IMR-90 (cell line): ENCODE measurements at regions not wholly inside any gene's neighbourhood (a gene's known extent, or its start where the extent isn't known, plus 50 kb on each side); places are given as distances from the start of the nearest gene placed in this dataset.

Experiments used
- ATAC-seq: fragments of 200-7000 bp; cut with Tn5 transposase; 2 replicates; pipeline ENCODE4 v1.9.1; 2020; ENCODE audit warnings: low read depth, mild to moderate bottlenecking, moderate library complexity
- BruUV-seq: library from RNA; stranded (reverse); fragments of 400-500 nt; replicated peaks from 2 replicates; lab custom pipeline; 2021; lab: Mats Ljungman, UMichigan
- CTCF ChIA-PET: fragments of 300-600 bp; formaldehyde crosslinking; extraction: SDS; loops from one replicate; lab custom pipeline; 2021; ENCODE audit warnings: antibody characterized with exemption; lab: Yijun Ruan, JAX
- POLR2A ChIA-PET: fragments of 300-600 bp; sonication (Branson Sonifier 250); formaldehyde crosslinking; loops from one replicate; lab custom pipeline; 2022; ENCODE audit warnings: antibody characterized with exemption; ENCODE audit not compliant: unreplicated experiment; lab: Charles Lee
- DNase-seq: peaks from one replicate; pipeline ENCODE4 v3.0.0; 2013
- H2AFZ ChIP-seq: replicated peaks from 2 replicates; pipeline ENCODE3; 2013; ENCODE audit warnings: low read length, mild to moderate bottlenecking; ENCODE audit not compliant: poor library complexity
- H2AK5ac ChIP-seq: 2 replicates; pipeline ENCODE4 v1.6.1; 2013; ENCODE audit warnings: low read depth, low read length, inconsistent platforms
- H2AK9ac ChIP-seq: replicated peaks from 2 replicates; pipeline ENCODE3; 2013; ENCODE audit warnings: mild to moderate bottlenecking, low read depth, low read length, moderate library complexity; ENCODE audit not compliant: poor library complexity
- H2BK120ac ChIP-seq: 2 replicates; pipeline ENCODE4 v1.6.1; 2013; ENCODE audit warnings: low read depth, low read length, inconsistent platforms
- H2BK15ac ChIP-seq: 3 replicates; pipeline ENCODE4 v1.6.1; 2013; ENCODE audit warnings: low read depth, low read length, inconsistent platforms
- H2BK20ac ChIP-seq: 2 replicates; pipeline ENCODE4 v1.6.1; 2013; ENCODE audit warnings: low read depth, mild to moderate bottlenecking, inconsistent platforms, low read length, moderate library complexity
- H2BK5ac ChIP-seq: 2 replicates; pipeline ENCODE4 v1.6.1; 2013; ENCODE audit warnings: mild to moderate bottlenecking, low read depth, low read length, inconsistent platforms; ENCODE audit not compliant: poor library complexity, severe bottlenecking
- H3K14ac ChIP-seq: replicated peaks from 2 replicates; pipeline ENCODE4 v1.6.1; 2013; ENCODE audit warnings: low read depth, low read length, inconsistent platforms
- H3K18ac ChIP-seq: 2 replicates; pipeline ENCODE4 v1.6.1; 2013; ENCODE audit warnings: low read depth, low read length, control low read depth
- H3K23ac ChIP-seq: 2 replicates; pipeline ENCODE4 v1.6.1; 2013; ENCODE audit warnings: low read depth, low read length, inconsistent platforms
- H3K27ac ChIP-seq: 2 replicates; pipeline ENCODE4 v1.5.1; 2013; ENCODE audit warnings: mild to moderate bottlenecking, control low read depth, low read length; ENCODE audit not compliant: insufficient read depth
- H3K27me3 ChIP-seq: 2 replicates; pipeline ENCODE4 v1.6.1; 2013; ENCODE audit warnings: low read length; ENCODE audit not compliant: control insufficient read depth, insufficient read depth
- H3K36me3 ChIP-seq: 2 replicates; pipeline ENCODE4 v1.6.1; 2013; ENCODE audit warnings: low read length, mixed read lengths; ENCODE audit not compliant: control insufficient read depth, insufficient read depth
- H3K4ac ChIP-seq: 2 replicates; pipeline ENCODE4 v1.6.1; 2013; ENCODE audit warnings: low read depth, low read length, inconsistent platforms
- H3K4me1 ChIP-seq: 2 replicates; pipeline ENCODE4 v1.6.1; 2013; ENCODE audit warnings: low read length, mixed read lengths; ENCODE audit not compliant: control insufficient read depth, insufficient read depth
- H3K4me2 ChIP-seq: 2 replicates; pipeline ENCODE4 v1.6.1; 2013; ENCODE audit warnings: low read depth, mild to moderate bottlenecking, control low read depth, low read length, moderate library complexity
- H3K4me3 ChIP-seq: 2 replicates; pipeline ENCODE4 v1.5.1; 2013; ENCODE audit warnings: low read depth, mild to moderate bottlenecking, control low read depth, low read length, moderate library complexity; ENCODE audit not compliant: insufficient read depth
- H3K56ac ChIP-seq: 2 replicates; pipeline ENCODE4 v1.6.1; 2013; ENCODE audit warnings: low read length, inconsistent platforms; ENCODE audit not compliant: insufficient read depth; ENCODE audit errors: extremely low read depth
- H3K79me1 ChIP-seq, 2 experiments: 2 replicates each; pipeline ENCODE4 v1.6.1; 2013; ENCODE audit warnings: low read length in 2 of 2, inconsistent platforms in 1 of 2, low read depth in 1 of 2
- H3K9ac ChIP-seq: 2 replicates; pipeline ENCODE4 v1.6.1; 2013; ENCODE audit warnings: low read depth, low read length, control low read depth
- H3K9me1 ChIP-seq: 2 replicates; pipeline ENCODE4 v1.6.1; 2013; ENCODE audit warnings: low read length, inconsistent platforms; ENCODE audit not compliant: insufficient read depth
- H3K9me3 ChIP-seq: 2 replicates; pipeline ENCODE4 v1.6.1; 2013; ENCODE audit warnings: low read length; ENCODE audit not compliant: control insufficient read depth, insufficient read depth
- H4K20me1 ChIP-seq: 2 replicates; pipeline ENCODE4 v1.6.1; 2013; ENCODE audit warnings: low read length, inconsistent platforms; ENCODE audit not compliant: insufficient read depth
- H4K5ac ChIP-seq: 2 replicates; pipeline ENCODE4 v1.6.1; 2013; ENCODE audit warnings: mild to moderate bottlenecking, low read depth, low read length, control low read depth
- H4K8ac ChIP-seq, 2 experiments: 2 replicates each; pipeline ENCODE4 v1.6.1; 2013; ENCODE audit warnings: low read depth in 2 of 2, low read length in 2 of 2, control low read depth in 1 of 2, inconsistent platforms in 1 of 2
- H4K91ac ChIP-seq: 2 replicates; pipeline ENCODE4 v1.6.1; 2013; ENCODE audit warnings: low read depth, low read length, inconsistent platforms; ENCODE audit not compliant: insufficient read depth
- CHD1 ChIP-seq: IDR thresholded peaks from 2 replicates; pipeline ENCODE4 v1.6.1; 2012; ENCODE audit warnings: low read depth, low read length, improper control_type of control experiment
- MXI1 ChIP-seq: IDR thresholded peaks from 2 replicates; pipeline ENCODE4 v1.6.1; 2012; ENCODE audit warnings: low read depth, mild to moderate bottlenecking, low read length, moderate library complexity, borderline replicate concordance
- NFE2L2 ChIP-seq: fragments of 150-350 bp; IDR thresholded peaks from 2 replicates; pipeline ENCODE4 v1.6.1; 2016; ENCODE audit warnings: low read depth, mild to moderate bottlenecking, low read length
- RAD21 ChIP-seq: IDR thresholded peaks from 2 replicates; pipeline ENCODE4 v1.6.1; 2012; ENCODE audit warnings: low read length, improper control_type of control experiment
- RCOR1 ChIP-seq: IDR thresholded peaks from 2 replicates; pipeline ENCODE4 v1.6.1; 2012; ENCODE audit warnings: mild to moderate bottlenecking, low read length, improper control_type of control experiment; ENCODE audit not compliant: insufficient replicate concordance
- RFX5 ChIP-seq: IDR thresholded peaks from 2 replicates; pipeline ENCODE4 v1.8.0; 2012; ENCODE audit warnings: low read depth, mild to moderate bottlenecking, low read length, moderate library complexity
- WGBS, 2 experiments: methylation state at CpG; one replicate each; pipeline versions ENCODE4 v1.1.5 to v1.1.7; 2013; ENCODE audit warnings: missing lambda C conversion rate in 2 of 2; ENCODE audit not compliant: insufficient read length in 1 of 2; ENCODE audit errors: extremely low coverage in 2 of 2; 5-methylcytosine and 5-hydroxymethylcytosine counted together
- dilution Hi-C: fragments of 300-500 bp; cut with HindIII; formaldehyde crosslinking; loops from one replicate; pipeline ENCODE4 v1.14.3; 2018; ENCODE audit warnings: low sequenced_read_pairs; ENCODE audit not compliant: unreplicated experiment
- in situ Hi-C: fragments of 300-500 bp; cut with MboI; formaldehyde crosslinking; loops from 3 replicates; pipeline ENCODE4 v1.14.3; 2019; ENCODE audit warnings: low sequenced_read_pairs, inconsistent platforms, mixed read lengths
- intact Hi-C: fragments of 100-400 bp; cut with micrococcal nuclease; formaldehyde crosslinking; loops from 2 replicates; pipeline ENCODE4 v1.10.0; 2022
- TF ChIP-seq, protein P1 (sequence below): fragments of 150-350 bp; IDR thresholded peaks from 2 replicates; pipeline ENCODE4 v1.6.1; 2017; ENCODE audit warnings: mild to moderate bottlenecking, antibody characterized with exemption, low read length, low read depth

GRCh38 chr17:64781810-64782555, 119.9 kb upstream of the SMURF2 start:
- Histone ChIP-seq H2BK5ac (no peak overlapping the region), H4K8ac (no peak overlapping the region), H2AFZ (no peak overlapping the region), H3K4me2 (no peak overlapping the region), H3K79me1 (peaks cover 0 to 7% of the 10 kb centered on the region in 2 experiments; a peak in 1 of 4 replicates), H2AK9ac (no peak overlapping the region), H3K9ac (no peak overlapping the region), H2BK15ac (no peak overlapping the region), H4K91ac (no peak overlapping the region), H2AK5ac (no peak overlapping the region), H3K27me3 (no peaks in the 10 kb centered on the region; the same call in 1 of the 2 replicates), H3K4ac (no peak overlapping the region), H3K18ac (no peak overlapping the region), H2BK120ac (no peak overlapping the region), H3K36me3 (peaks cover 30% of the 10 kb centered on the region; the same call in 1 of the 2 replicates), H3K14ac (no peak overlapping the region), H3K4me3 (no peak overlapping the region), H2BK20ac (no peak overlapping the region), H4K5ac (no peak overlapping the region), H4K20me1 (no peaks in the 10 kb centered on the region), H3K4me1 (peaks cover 6% of the 10 kb centered on the region), H3K9me3 (no peaks in the 10 kb centered on the region), H3K56ac (no peak overlapping the region), H3K23ac (no peak overlapping the region), H3K9me1 (no peaks in the 10 kb centered on the region), H3K27ac (no peak overlapping the region)
- TF ChIP-seq RAD21 (no peak), RFX5 (no peak), MXI1 (no peak), CHD1 (no peak), NFE2L2 (no peak), RCOR1 (no peak)
- TF ChIP-seq, protein P1, sequence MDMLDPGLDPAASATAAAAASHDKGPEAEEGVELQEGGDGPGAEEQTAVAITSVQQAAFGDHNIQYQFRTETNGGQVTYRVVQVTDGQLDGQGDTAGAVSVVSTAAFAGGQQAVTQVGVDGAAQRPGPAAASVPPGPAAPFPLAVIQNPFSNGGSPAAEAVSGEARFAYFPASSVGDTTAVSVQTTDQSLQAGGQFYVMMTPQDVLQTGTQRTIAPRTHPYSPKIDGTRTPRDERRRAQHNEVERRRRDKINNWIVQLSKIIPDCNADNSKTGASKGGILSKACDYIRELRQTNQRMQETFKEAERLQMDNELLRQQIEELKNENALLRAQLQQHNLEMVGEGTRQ, result no peak
- dilution Hi-C loops (no loop called here), intact Hi-C loops (no loop called here), in situ Hi-C loops (no loop called here)
- 100% methylated on average over 4 of the region's 17 CpGs; no CpG with 5 or more reads in 1 of the 2 experiments for WGBS, 2 experiments
- POLR2A ChIA-PET, result no interaction called here
- BruUV-seq, result no TSS peak
- ATAC-seq (no peak), DNase-seq (no peak)
- CTCF ChIA-PET, result no interaction called here
